Neural cell (in vitro differentiated cells): ENCODE measurements at regions not wholly inside any gene's neighbourhood (a gene's known extent, or its start where the extent isn't known, plus 50 kb on each side); places are given as distances from the start of the nearest gene placed in this dataset.

Source experiments
- H2AFZ ChIP-seq: fragments of 200-600, 300-800 bp; sonication (generic), shearing (Covaris generic); 2 replicates; pipeline ENCODE4 v1.6.0; 2014; ENCODE audit warnings: low read depth, mild to moderate bottlenecking, antibody characterized with exemption, low read length, moderate library complexity
- H3F3A ChIP-seq: fragments of 200-600 bp; shearing (Covaris generic); 2 replicates; pipeline ENCODE4 v1.6.1; 2016; ENCODE audit warnings: mild to moderate bottlenecking, moderate library complexity, mixed read lengths, antibody characterized with exemption, low read length; ENCODE audit not compliant: insufficient read depth, poor library complexity, severe bottlenecking
- H3K27ac ChIP-seq: fragments of 200-600, 300-800 bp; sonication (generic), shearing (Covaris generic); 2 replicates; pipeline ENCODE4 v1.5.1; 2014; ENCODE audit warnings: mild to moderate bottlenecking, low read length, moderate library complexity
- H3K27me3 ChIP-seq: fragments of 300-800, 200-600 bp; sonication (generic), shearing (Covaris generic); 2 replicates; pipeline ENCODE4 v1.6.0; 2014; ENCODE audit warnings: mild to moderate bottlenecking, low read depth, low read length, moderate library complexity; ENCODE audit not compliant: insufficient read depth
- H3K36me3 ChIP-seq: fragments of 300-800, 200-600 bp; sonication (generic), shearing (Covaris generic); 2 replicates; pipeline ENCODE4 v1.5.1; 2014; ENCODE audit warnings: mild to moderate bottlenecking, antibody characterized with exemption, low read length, moderate library complexity; ENCODE audit not compliant: insufficient read depth
- H3K4me2 ChIP-seq: fragments of 300-800, 200-600 bp; sonication (generic), shearing (Covaris generic); 2 replicates; pipeline ENCODE4 v1.6.0; 2014; ENCODE audit warnings: mild to moderate bottlenecking, low read length
- H3K4me3 ChIP-seq: fragments of 300-800, 200-600 bp; sonication (generic), shearing (Covaris generic); 2 replicates; pipeline ENCODE4 v1.5.1; 2014; ENCODE audit warnings: mild to moderate bottlenecking, low read length, moderate library complexity
- H3K79me2 ChIP-seq: fragments of 200-600 bp; shearing (Covaris generic); replicated peaks from 2 replicates; pipeline ENCODE4 v1.6.0; 2014; ENCODE audit warnings: mild to moderate bottlenecking, low read length, moderate library complexity; ENCODE audit not compliant: insufficient read depth
- H3K9ac ChIP-seq: fragments of 300-800, 200-600 bp; sonication (generic), shearing (Covaris generic); 2 replicates; pipeline ENCODE4 v1.6.1; 2016; ENCODE audit warnings: mild to moderate bottlenecking, low read length, mixed read lengths
- H3K9me2 ChIP-seq: fragments of 200-600 bp; shearing (Covaris generic); 2 replicates; pipeline ENCODE4 v1.6.1; 2016; ENCODE audit warnings: mild to moderate bottlenecking, low read length, mixed read lengths; ENCODE audit not compliant: insufficient read depth
- H3K9me3 ChIP-seq: fragments of 200-600, 300-800 bp; sonication (generic), shearing (Covaris generic); 2 replicates; pipeline ENCODE4 v1.6.1; 2016; ENCODE audit warnings: mild to moderate bottlenecking, mixed run types, low read length, moderate library complexity, mixed read lengths
- H4K20me1 ChIP-seq: fragments of 200-600 bp; shearing (Covaris generic); 2 replicates; pipeline ENCODE4 v1.6.1; 2016; ENCODE audit warnings: mild to moderate bottlenecking, mixed run types; ENCODE audit not compliant: insufficient read depth
- CTCF ChIP-seq: fragments of 450-650 bp; IDR thresholded peaks from 2 replicates; pipeline ENCODE4 v1.5.1; 2014; ENCODE audit warnings: antibody characterized with exemption, mild to moderate bottlenecking, moderate library complexity; ENCODE audit not compliant: poor library complexity, severe bottlenecking
- EZH2 ChIP-seq: fragments of 200-600, 300-800 bp; shearing (Covaris generic), sonication (generic); IDR thresholded peaks from 2 replicates; pipeline ENCODE4 v1.6.1; 2014; ENCODE audit warnings: antibody characterized with exemption, low read length, borderline replicate concordance, mild to moderate bottlenecking; ENCODE audit not compliant: insufficient read depth, poor library complexity, severe bottlenecking
- POLR2AphosphoS5 ChIP-seq: IDR thresholded peaks from 2 replicates; pipeline ENCODE4 v1.6.1; 2012
- RAD21 ChIP-seq: fragments of 450-650 bp; conservative IDR thresholded peaks from 2 replicates; pipeline ENCODE4 v1.6.1; 2014; ENCODE audit warnings: antibody characterized with exemption, mild to moderate bottlenecking, moderate library complexity
- REST ChIP-seq: IDR thresholded peaks from 2 replicates; pipeline ENCODE4 v1.6.1; 2012; ENCODE audit warnings: borderline replicate concordance
- SMC3 ChIP-seq: fragments of 450-650 bp; conservative IDR thresholded peaks from 2 replicates; pipeline ENCODE4 v1.6.1; 2014; ENCODE audit warnings: antibody characterized with exemption, mild to moderate bottlenecking, moderate library complexity; ENCODE audit not compliant: poor library complexity

GRCh38 chr2:239506101-239506857 lies 105.5 kb upstream of the HDAC4 start:
- H3F3A ChIP-seq, result no peaks in the 10 kb centered on the region
- no peak overlapping the region for H2AFZ ChIP-seq
- TF ChIP-seq POLR2AphosphoS5 (no peak), REST (no peak)

GRCh38 chr2:239504643-239505235 lies 103.9 kb upstream of the HDAC4 start:
- Histone ChIP-seq H2AFZ (no peak overlapping the region), H3K79me2 (no peaks in the 10 kb centered on the region), H3K36me3 (no peaks in the 10 kb centered on the region), H3F3A (no peaks in the 10 kb centered on the region), H3K27ac (no peak overlapping the region), H3K4me2 (no peak overlapping the region), H3K9me3 (no peaks in the 10 kb centered on the region), H3K4me3 (no peak overlapping the region), H3K9ac (no peak overlapping the region), H3K27me3 (no peaks in the 10 kb centered on the region), H3K9me2 (no peaks in the 10 kb centered on the region), H4K20me1 (no peaks in the 10 kb centered on the region)
- no peak for TF ChIP-seq CTCF
- no peak for TF ChIP-seq RAD21
- no peak for TF ChIP-seq EZH2
- TF ChIP-seq POLR2AphosphoS5, result no peak
- TF ChIP-seq SMC3, result no peak

More at GRCh38 chr2:239506101-239506857, 105.5 kb upstream of the HDAC4 start:
- no peaks in the 10 kb centered on the region for H3K9me3 ChIP-seq
- no peak overlapping the region for H3K27ac ChIP-seq
- no peaks in the 10 kb centered on the region for H3K36me3 ChIP-seq
- H3K4me3 ChIP-seq, result no peak overlapping the region
- H3K9me2 ChIP-seq, result no peaks in the 10 kb centered on the region
- H3K4me2 ChIP-seq, result no peak overlapping the region
- H3K79me2 ChIP-seq, result no peaks in the 10 kb centered on the region
- H3K9ac ChIP-seq, result no peak overlapping the region
- no peaks in the 10 kb centered on the region for H3K27me3 ChIP-seq
- no peaks in the 10 kb centered on the region for H4K20me1 ChIP-seq
